GM21825 (cell line): ENCODE measurements at regions not wholly inside any gene's neighbourhood (a gene's known extent, or its start where the extent isn't known, plus 50 kb on each side); places are given as distances from the start of the nearest gene placed in this dataset.

ENCODE experiments used
- ATAC-seq: cut with Tn5 transposase; IDR thresholded peaks from one replicate; pipeline ENCODE4 v1.9.1; 2021; ENCODE audit warnings: mild to moderate bottlenecking, moderate library complexity; ENCODE audit not compliant: unreplicated experiment

- no peak for ATAC-seq
Measured at GRCh38 chr7:7112868-7113267, 69.5 kb upstream of the C1GALT1 start.

DNA sequence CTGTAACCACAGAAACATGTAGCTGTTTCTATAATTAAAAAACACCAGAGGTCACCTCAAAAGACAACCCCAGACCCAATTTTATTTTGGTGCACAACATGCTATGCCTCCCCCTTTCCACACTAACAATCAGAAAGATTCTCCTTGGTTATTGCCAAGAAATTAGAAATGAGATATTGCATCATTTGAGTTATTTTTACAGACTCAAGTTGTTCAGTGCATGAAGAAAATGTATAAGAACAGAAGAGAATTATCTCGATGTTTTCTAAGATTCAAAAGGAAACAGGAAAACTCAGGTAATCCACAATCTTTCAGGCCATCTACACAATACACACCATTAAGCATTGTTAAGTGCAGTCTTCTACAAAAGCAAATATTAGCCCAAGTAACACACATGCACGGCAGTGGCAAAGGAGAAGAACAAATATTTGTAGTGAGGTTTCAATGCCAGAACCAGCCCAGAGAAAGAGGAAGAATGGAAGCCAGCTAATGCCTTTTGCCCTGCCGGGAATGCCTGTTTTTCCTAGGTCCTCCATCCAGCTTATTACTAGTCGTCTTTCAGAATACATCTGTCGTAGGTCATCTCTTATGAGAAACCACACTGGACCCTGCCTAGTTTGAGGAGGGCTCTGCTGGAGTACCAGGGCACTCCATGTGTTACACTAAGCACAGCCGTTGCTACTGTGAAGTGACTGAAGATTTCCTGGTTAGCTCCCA lies 67.6 kb upstream of the C1GALT1 start:
- ATAC-seq: no peak

GRCh38 chr7:7117935-7118586 lies 64.3 kb upstream of the C1GALT1 start:
- no peak for ATAC-seq

GRCh38 chr7:7118822-7119221 lies 63.5 kb upstream of the C1GALT1 start:
- ATAC-seq: no peak

- ATAC-seq: no peak
Measured at GRCh38 chr7:7119729-7120128, 62.6 kb upstream of the C1GALT1 start.

- no peak for ATAC-seq
Measured at GRCh38 chr7:7122033-7122478, 60.3 kb upstream of the C1GALT1 start.

DNA sequence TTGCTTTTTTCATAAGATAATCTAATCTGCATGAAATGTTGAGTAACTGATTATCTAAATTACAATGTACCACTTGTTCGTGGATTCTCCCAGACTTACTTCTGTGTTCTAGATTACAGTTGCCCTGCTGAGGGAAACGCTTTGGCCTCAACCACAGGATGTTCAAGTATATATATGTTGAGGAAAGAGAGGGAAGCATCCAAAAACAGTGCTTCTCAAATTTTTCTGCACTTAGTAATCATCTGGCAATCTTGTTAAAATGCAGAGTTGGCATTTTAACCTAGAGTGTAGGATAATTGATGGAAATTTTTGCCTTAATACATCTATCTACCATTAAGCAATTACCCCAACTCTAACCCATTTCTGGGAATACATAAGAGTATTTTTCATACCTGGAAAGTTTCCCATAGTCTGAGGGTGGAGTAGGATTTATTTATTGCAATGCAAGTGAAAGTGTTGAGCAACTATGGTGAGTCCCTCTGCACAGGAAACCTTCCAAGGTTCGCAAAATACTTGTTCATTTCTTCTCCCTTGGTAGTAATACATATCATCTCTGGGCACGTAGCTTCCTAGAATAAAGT lies 59.6 kb upstream of the C1GALT1 start:
- ATAC-seq: no peak

DNA sequence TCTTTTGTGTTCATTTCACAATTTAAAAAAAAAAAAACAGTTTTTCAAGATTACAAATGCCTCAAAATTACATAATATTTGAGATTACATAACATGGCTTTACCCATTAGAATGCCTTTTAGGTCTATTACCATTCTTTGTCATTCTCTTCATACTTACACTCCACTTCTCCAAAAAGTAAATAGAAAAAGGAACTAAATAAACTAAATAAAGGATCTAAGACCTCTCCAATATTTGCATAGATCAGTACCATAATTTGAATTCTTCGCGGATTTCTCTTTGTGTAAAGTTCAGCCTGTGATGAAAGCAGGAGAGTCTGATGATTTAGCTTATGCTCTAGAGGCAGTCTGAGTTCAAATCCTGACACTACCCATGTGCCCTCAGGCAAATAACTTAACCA lies 56.4 kb upstream of the C1GALT1 start:
- no peak for ATAC-seq

- no peak for ATAC-seq
Measured at GRCh38 chr7:7127773-7128172, 54.6 kb upstream of the C1GALT1 start.

- no peak for ATAC-seq
Measured at GRCh38 chr7:7129381-7129780, 53.0 kb upstream of the C1GALT1 start.

- no peak for ATAC-seq
Measured at GRCh38 chr7:7131273-7131672, 51.1 kb upstream of the C1GALT1 start.
